A673 (cell line): ENCODE measurements at regions not wholly inside any gene's neighbourhood (a gene's known extent, or its start where the extent isn't known, plus 50 kb on each side); places are given as distances from the start of the nearest gene placed in this dataset.

Experiments used
- BruUV-seq: library from RNA; stranded (reverse); fragments of 400-500 nt; replicated peaks from 2 replicates; lab custom pipeline; 2021; lab: Mats Ljungman, UMichigan
- CTCF ChIA-PET: fragments of 300-600 bp; sonication (Branson Sonifier 250); formaldehyde crosslinking; loops from one replicate; lab custom pipeline; 2022; ENCODE audit warnings: antibody characterized with exemption; lab: Charles Lee
- POLR2A ChIA-PET: fragments of 300-600 bp; sonication (Branson Sonifier 250); formaldehyde crosslinking; loops from one replicate; lab custom pipeline; 2022; ENCODE audit warnings: antibody characterized with exemption; ENCODE audit not compliant: low non-redundant PET; lab: Charles Lee
- DNase-seq: peaks from one replicate; pipeline ENCODE4 v3.0.0-alpha.2; 2015; ENCODE audit warnings: low spot score
- H3K27ac ChIP-seq: fragments of 200-600 bp; sonication (generic); 2 replicates; pipeline ENCODE4 v1.5.1; 2016; ENCODE audit warnings: mixed run types, low read depth, mild to moderate bottlenecking, mixed read lengths, antibody characterized with exemption, low read length; ENCODE audit not compliant: poor library complexity, severe bottlenecking
- H3K27me3 ChIP-seq: fragments of 200-600 bp; sonication (generic); replicated peaks from 2 replicates; pipeline ENCODE4 v1.6.1; 2017; ENCODE audit warnings: mixed run types, low read depth, mild to moderate bottlenecking, mixed read lengths, antibody characterized with exemption, low read length; ENCODE audit not compliant: insufficient read depth, poor library complexity
- H3K36me3 ChIP-seq: fragments of 200-600 bp; sonication (generic); 2 replicates; pipeline ENCODE4 v1.6.1; 2016; ENCODE audit warnings: mixed run types, mild to moderate bottlenecking, mixed read lengths, antibody characterized with exemption, low read length; ENCODE audit not compliant: insufficient read depth, poor library complexity, severe bottlenecking
- H3K4me1 ChIP-seq: fragments of 200-600 bp; sonication (generic); 2 replicates; pipeline ENCODE4 v1.6.1; 2017; ENCODE audit warnings: mixed run types, mild to moderate bottlenecking, mixed read lengths, antibody characterized with exemption, low read length; ENCODE audit not compliant: insufficient read depth, poor library complexity, severe bottlenecking
- H3K4me3 ChIP-seq: fragments of 200-600 bp; sonication (generic); 2 replicates; pipeline ENCODE4 v1.5.1; 2016; ENCODE audit warnings: low read depth, mixed run types, mild to moderate bottlenecking, mixed read lengths, low read length; ENCODE audit not compliant: poor library complexity, severe bottlenecking
- H3K9me3 ChIP-seq: fragments of 200-600 bp; sonication (generic); 2 replicates; pipeline ENCODE4 v1.6.1; 2016; ENCODE audit warnings: mixed run types, low read depth, mild to moderate bottlenecking, mixed read lengths, antibody characterized with exemption, low read length; ENCODE audit not compliant: poor library complexity, severe bottlenecking
- EZH2 ChIP-seq: fragments of 200-600 bp; sonication (generic); IDR thresholded peaks from 2 replicates; pipeline ENCODE4 v1.6.1; 2017; ENCODE audit warnings: borderline replicate concordance, low read depth, mild to moderate bottlenecking, mixed read lengths, antibody characterized with exemption, low read length; ENCODE audit not compliant: poor library complexity, severe bottlenecking
- intact Hi-C: fragments of 100-400 bp; cut with micrococcal nuclease; formaldehyde crosslinking; loops from one replicate; pipeline ENCODE4 v1.10.0; 2022; ENCODE audit not compliant: unreplicated experiment
- TF ChIP-seq, protein P1 (sequence below): fragments of 300-800, 200-600 bp; sonication (generic); conservative IDR thresholded peaks from 2 replicates; pipeline ENCODE4 v1.5.1; 2017; ENCODE audit warnings: low read depth, mild to moderate bottlenecking, antibody characterized with exemption, low read length, moderate library complexity, mixed read lengths

- no peaks in the 10 kb centered on the region for H3K9me3 ChIP-seq
- H3K27me3 ChIP-seq = no peaks in the 10 kb centered on the region
- H3K4me3 ChIP-seq = no peak overlapping the region
- H3K27ac ChIP-seq = no peak overlapping the region
- intact Hi-C loops = no loop called here
- no peaks in the 10 kb centered on the region for H3K4me1 ChIP-seq
- TF ChIP-seq, protein P1, sequence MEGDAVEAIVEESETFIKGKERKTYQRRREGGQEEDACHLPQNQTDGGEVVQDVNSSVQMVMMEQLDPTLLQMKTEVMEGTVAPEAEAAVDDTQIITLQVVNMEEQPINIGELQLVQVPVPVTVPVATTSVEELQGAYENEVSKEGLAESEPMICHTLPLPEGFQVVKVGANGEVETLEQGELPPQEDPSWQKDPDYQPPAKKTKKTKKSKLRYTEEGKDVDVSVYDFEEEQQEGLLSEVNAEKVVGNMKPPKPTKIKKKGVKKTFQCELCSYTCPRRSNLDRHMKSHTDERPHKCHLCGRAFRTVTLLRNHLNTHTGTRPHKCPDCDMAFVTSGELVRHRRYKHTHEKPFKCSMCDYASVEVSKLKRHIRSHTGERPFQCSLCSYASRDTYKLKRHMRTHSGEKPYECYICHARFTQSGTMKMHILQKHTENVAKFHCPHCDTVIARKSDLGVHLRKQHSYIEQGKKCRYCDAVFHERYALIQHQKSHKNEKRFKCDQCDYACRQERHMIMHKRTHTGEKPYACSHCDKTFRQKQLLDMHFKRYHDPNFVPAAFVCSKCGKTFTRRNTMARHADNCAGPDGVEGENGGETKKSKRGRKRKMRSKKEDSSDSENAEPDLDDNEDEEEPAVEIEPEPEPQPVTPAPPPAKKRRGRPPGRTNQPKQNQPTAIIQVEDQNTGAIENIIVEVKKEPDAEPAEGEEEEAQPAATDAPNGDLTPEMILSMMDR = no peak
- no peak for TF ChIP-seq EZH2
- CTCF ChIA-PET = no interaction called here
- no TSS peak for BruUV-seq
- POLR2A ChIA-PET = interaction anchor here (0.7 kb wide), 1 partner anchor 33 kb away, joined by 3 read pairs; no protein-coding TSS in a partner anchor
- no peak for DNase-seq
- no peaks in the 10 kb centered on the region for H3K36me3 ChIP-seq
Measured at GRCh38 chr11:37916331-37916730, 1318.3 kb upstream of the RAG2 start.

DNA sequence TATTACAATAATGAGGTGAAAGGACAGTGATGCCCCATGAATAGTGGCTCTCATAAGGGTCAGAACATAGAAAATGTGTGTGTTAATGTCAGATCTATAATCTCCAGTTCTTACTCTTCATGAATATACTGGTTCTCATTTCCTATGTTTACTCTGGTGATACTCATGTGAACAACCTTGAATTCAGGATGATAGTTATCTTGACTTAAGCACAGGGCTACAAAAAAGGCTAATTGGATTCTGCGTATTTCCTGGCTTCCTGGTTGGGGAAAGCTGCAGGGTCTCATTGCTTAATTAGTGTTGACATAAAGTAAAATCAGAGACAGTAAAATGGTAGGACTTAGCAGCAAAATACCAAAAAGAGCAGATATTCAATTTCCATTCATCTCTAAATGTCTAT lies 1316.8 kb upstream of the RAG2 start:
- Histone ChIP-seq H3K36me3 (no peaks in the 10 kb centered on the region), H3K4me3 (no peak overlapping the region), H3K27me3 (no peaks in the 10 kb centered on the region), H3K27ac (no peak overlapping the region), H3K9me3 (no peaks in the 10 kb centered on the region), H3K4me1 (no peaks in the 10 kb centered on the region)
- POLR2A ChIA-PET = no interaction called here
- BruUV-seq = no TSS peak
- TF ChIP-seq, protein P1 = no peak
- no peak for TF ChIP-seq EZH2
- intact Hi-C loops = no loop called here
- CTCF ChIA-PET = no interaction called here
- DNase-seq = no peak

DNA sequence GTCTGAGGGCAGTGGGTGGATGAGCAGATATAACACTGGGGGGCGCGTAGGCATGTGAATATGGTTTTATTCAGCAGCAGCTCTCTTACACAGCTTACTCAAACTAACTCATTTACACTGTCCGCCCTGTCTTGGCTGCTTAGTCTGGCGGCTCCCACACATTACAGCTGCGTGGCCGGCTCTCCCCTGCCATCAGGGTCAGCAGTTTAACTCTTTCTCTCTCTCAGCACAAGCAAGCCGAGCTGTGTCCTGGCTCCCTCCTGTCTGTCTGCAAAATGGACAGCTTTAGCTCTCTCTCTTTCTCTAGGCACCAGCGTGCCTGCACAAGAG lies 1310.1 kb upstream of the RAG2 start:
- TF ChIP-seq, protein P1 = no peak
- TF ChIP-seq EZH2 = no peak
- CTCF ChIA-PET = no interaction called here
- H3K4me1 ChIP-seq = no peaks in the 10 kb centered on the region
- POLR2A ChIA-PET = no interaction called here
- no peaks in the 10 kb centered on the region for H3K9me3 ChIP-seq
- intact Hi-C loops = no loop called here
- no peak overlapping the region for H3K27ac ChIP-seq
- no peaks in the 10 kb centered on the region for H3K27me3 ChIP-seq
- DNase-seq = no peak
- no TSS peak for BruUV-seq
- no peak overlapping the region for H3K4me3 ChIP-seq
- H3K36me3 ChIP-seq = no peaks in the 10 kb centered on the region
